ENCODE measurements at regions not wholly inside any gene's neighbourhood (a gene's known extent, or its start where the extent isn't known, plus 50 kb on each side); places are given as distances from the start of the nearest gene placed in this dataset.

GRCh38 chr12:127912035-127912665, 354.8 kb upstream of the TMEM132C start:
- H3K36me3 ChIP-seq (ENCODE audit: insufficient read depth, low read length), result no peaks in the 10 kb centered on the region
- H3K9ac ChIP-seq (ENCODE audit: low read depth, low read length), result no peak overlapping the region
- no peaks in the 10 kb centered on the region for H3K9me3 ChIP-seq (ENCODE audit: control insufficient read depth, insufficient read depth, low read length)

GRCh38 chr12:127923501-127923900, 343.5 kb upstream of the TMEM132C start:
- Histone ChIP-seq H3K36me3 (ENCODE audit: insufficient read depth, low read length) (no peaks in the 10 kb centered on the region), H3K9ac (ENCODE audit: low read depth, low read length) (no peak overlapping the region), H3K9me3 (ENCODE audit: control insufficient read depth, insufficient read depth, low read length) (no peaks in the 10 kb centered on the region), H3K4me1 (ENCODE audit: insufficient read depth, low read length) (no peaks in the 10 kb centered on the region)

More at GRCh38 chr12:127912035-127912665, 354.8 kb upstream of the TMEM132C start:
- H3K4me1 ChIP-seq (ENCODE audit: insufficient read depth, low read length), result no peaks in the 10 kb centered on the region

GRCh38 chr12:127925971-127926370, 341.0 kb upstream of the TMEM132C start:
- no peaks in the 10 kb centered on the region for H3K9me3 ChIP-seq (ENCODE audit: control insufficient read depth, insufficient read depth, low read length)
- no peaks in the 10 kb centered on the region for H3K36me3 ChIP-seq (ENCODE audit: insufficient read depth, low read length)
- no peak overlapping the region for H3K9ac ChIP-seq (ENCODE audit: low read depth, low read length)
- H3K4me1 ChIP-seq (ENCODE audit: insufficient read depth, low read length), result no peaks in the 10 kb centered on the region

GRCh38 chr12:127928178-127928577, 338.8 kb upstream of the TMEM132C start:
- H3K4me1 ChIP-seq (ENCODE audit: insufficient read depth, low read length), result no peaks in the 10 kb centered on the region
- H3K9me3 ChIP-seq (ENCODE audit: control insufficient read depth, insufficient read depth, low read length), result no peaks in the 10 kb centered on the region
- H3K9ac ChIP-seq (ENCODE audit: low read depth, low read length), result no peak overlapping the region
- H3K36me3 ChIP-seq (ENCODE audit: insufficient read depth, low read length), result no peaks in the 10 kb centered on the region

- Histone ChIP-seq H3K36me3 (ENCODE audit: insufficient read depth, low read length) (no peaks in the 10 kb centered on the region), H3K9ac (ENCODE audit: low read depth, low read length) (no peak overlapping the region), H3K4me1 (ENCODE audit: insufficient read depth, low read length) (no peaks in the 10 kb centered on the region)
Measured at GRCh38 chr12:127928615-127929571, 338.1 kb upstream of the TMEM132C start.

GRCh38 chr12:127930122-127930521, 336.8 kb upstream of the TMEM132C start:
- Histone ChIP-seq H3K36me3 (ENCODE audit: insufficient read depth, low read length) (no peaks in the 10 kb centered on the region), H3K4me1 (ENCODE audit: insufficient read depth, low read length) (no peaks in the 10 kb centered on the region), H3K9ac (ENCODE audit: low read depth, low read length) (no peak overlapping the region), H3K9me3 (ENCODE audit: control insufficient read depth, insufficient read depth, low read length) (no peaks in the 10 kb centered on the region)

More at GRCh38 chr12:127928615-127929571, 338.1 kb upstream of the TMEM132C start:
- no peaks in the 10 kb centered on the region for H3K9me3 ChIP-seq (ENCODE audit: control insufficient read depth, insufficient read depth, low read length)

GRCh38 chr12:127934409-127934808, 332.6 kb upstream of the TMEM132C start:
- Histone ChIP-seq H3K9ac (ENCODE audit: low read depth, low read length) (no peak overlapping the region), H3K9me3 (ENCODE audit: control insufficient read depth, insufficient read depth, low read length) (no peaks in the 10 kb centered on the region), H3K36me3 (ENCODE audit: insufficient read depth, low read length) (no peaks in the 10 kb centered on the region), H3K4me1 (ENCODE audit: insufficient read depth, low read length) (no peaks in the 10 kb centered on the region)

- Histone ChIP-seq H3K9me3 (ENCODE audit: control insufficient read depth, insufficient read depth, low read length) (no peaks in the 10 kb centered on the region), H3K4me1 (ENCODE audit: insufficient read depth, low read length) (no peaks in the 10 kb centered on the region), H3K9ac (ENCODE audit: low read depth, low read length) (no peak overlapping the region), H3K36me3 (ENCODE audit: insufficient read depth, low read length) (no peaks in the 10 kb centered on the region)
Measured at GRCh38 chr12:127936463-127936862, 330.5 kb upstream of the TMEM132C start.

GRCh38 chr12:127941332-127941731, 325.6 kb upstream of the TMEM132C start:
- no peaks in the 10 kb centered on the region for H3K9me3 ChIP-seq (ENCODE audit: control insufficient read depth, insufficient read depth, low read length)
- no peaks in the 10 kb centered on the region for H3K36me3 ChIP-seq (ENCODE audit: insufficient read depth, low read length)
- H3K9ac ChIP-seq (ENCODE audit: low read depth, low read length), result no peak overlapping the region
- no peaks in the 10 kb centered on the region for H3K4me1 ChIP-seq (ENCODE audit: insufficient read depth, low read length)

- no peaks in the 10 kb centered on the region for H3K9me3 ChIP-seq (ENCODE audit: control insufficient read depth, insufficient read depth, low read length)
- no peak overlapping the region for H3K9ac ChIP-seq (ENCODE audit: low read depth, low read length)
- no peaks in the 10 kb centered on the region for H3K36me3 ChIP-seq (ENCODE audit: insufficient read depth, low read length)
- H3K4me1 ChIP-seq (ENCODE audit: insufficient read depth, low read length), result no peaks in the 10 kb centered on the region
Measured at GRCh38 chr12:127942981-127943380, 324.0 kb upstream of the TMEM132C start.

- H3K4me1 ChIP-seq (ENCODE audit: insufficient read depth, low read length), result no peaks in the 10 kb centered on the region
- H3K9ac ChIP-seq (ENCODE audit: low read depth, low read length), result no peak overlapping the region
- H3K9me3 ChIP-seq (ENCODE audit: control insufficient read depth, insufficient read depth, low read length), result no peaks in the 10 kb centered on the region
- no peaks in the 10 kb centered on the region for H3K36me3 ChIP-seq (ENCODE audit: insufficient read depth, low read length)
Measured at GRCh38 chr12:127943481-127944210, 323.3 kb upstream of the TMEM132C start.

- H3K9ac ChIP-seq (ENCODE audit: low read depth, low read length), result no peak overlapping the region
- no peaks in the 10 kb centered on the region for H3K9me3 ChIP-seq (ENCODE audit: control insufficient read depth, insufficient read depth, low read length)
- no peaks in the 10 kb centered on the region for H3K36me3 ChIP-seq (ENCODE audit: insufficient read depth, low read length)
- no peaks in the 10 kb centered on the region for H3K4me1 ChIP-seq (ENCODE audit: insufficient read depth, low read length)
Measured at GRCh38 chr12:127944211-127944899, 322.6 kb upstream of the TMEM132C start.

- no peaks in the 10 kb centered on the region for H3K4me1 ChIP-seq (ENCODE audit: insufficient read depth, low read length)
Measured at GRCh38 chr12:127957001-127957660, 309.8 kb upstream of the TMEM132C start.

More at GRCh38 chr12:127957001-127957660, 309.8 kb upstream of the TMEM132C start:
- Histone ChIP-seq H3K36me3 (ENCODE audit: insufficient read depth, low read length) (no peaks in the 10 kb centered on the region), H3K9ac (ENCODE audit: low read depth, low read length) (no peak overlapping the region), H3K9me3 (ENCODE audit: control insufficient read depth, insufficient read depth, low read length) (no peaks in the 10 kb centered on the region)

All from ES-I3 (cell line).